Thyroid gland (tissue), 4 donors: ENCODE measurements at regions not wholly inside any gene's neighbourhood (a gene's known extent, or its start where the extent isn't known, plus 50 kb on each side); places are given as distances from the start of the nearest gene placed in this dataset.

Experiments
- CTCF ChIP-seq, 6 experiments: fragments of 200-600 bp in 3 of 6; fragments of 450-650 bp in 3 of 6; sonication (generic) in 3 of 6; IDR thresholded peaks; one replicate each; pipeline ENCODE4 v1.5.1; 2016 to 2019; ENCODE audit warnings: antibody characterized with exemption in 6 of 6, mild to moderate bottlenecking in 2 of 6, inconsistent platforms in 1 of 6, moderate library complexity in 1 of 6
- POLR2A ChIP-seq, 2 donors: fragments of 450-650 bp; IDR thresholded peaks; one replicate each; pipeline ENCODE4 v1.6.1; 2017; ENCODE audit warnings: antibody characterized with exemption in 2 of 2, mild to moderate bottlenecking in 2 of 2, moderate library complexity in 1 of 2

- TF ChIP-seq CTCF (IDR thresholded peaks at IDR 0.05) (no peak), POLR2A (IDR thresholded peaks at IDR 0.05) (no peak)
These were observed 96.9 kb upstream of the OXGR1 start for GRCh38 chr13:97091196-97091595.
